Ovary (tissue), 7 donors: ENCODE measurements at regions not wholly inside any gene's neighbourhood (a gene's known extent, or its start where the extent isn't known, plus 50 kb on each side); places are given as distances from the start of the nearest gene placed in this dataset.

Experiments used
- DNase-seq, 5 donors: peaks; one replicate each; pipeline ENCODE4 v3.0.0-alpha.2; 2019 to 2020
- H3K27ac ChIP-seq, 2 donors: fragments of 200-600 bp; one replicate each; pipeline versions ENCODE4 v1.5.1 to v1.8.0; 2019 to 2022
- H3K27me3 ChIP-seq: fragments of 200-600 bp; one replicate; pipeline ENCODE4 v1.8.0; 2022
- H3K36me3 ChIP-seq: fragments of 200-600 bp; sonication (generic); one replicate; pipeline ENCODE4 v1.5.1; 2019
- H3K4me1 ChIP-seq: one replicate; pipeline ENCODE4 v1.8.1; 2013; ENCODE audit warnings: mild to moderate bottlenecking, moderate library complexity; ENCODE audit not compliant: insufficient read depth
- H3K4me3 ChIP-seq: fragments of 200-600 bp; sonication (generic); one replicate; pipeline ENCODE4 v1.5.1; 2017
- H3K9me3 ChIP-seq, 2 donors: fragments of 200-600 bp in 1 of 2; sonication (generic) in 1 of 2; one replicate each; pipeline versions ENCODE4 v1.5.1 to v1.8.1; 2013 to 2019; ENCODE audit warnings: mild to moderate bottlenecking in 1 of 2, moderate library complexity in 1 of 2
- EP300 ChIP-seq: sonication (generic); formaldehyde crosslinking; IDR thresholded peaks from one replicate; pipeline ENCODE4 v1.6.1; 2017; ENCODE audit warnings: antibody characterized with exemption
- POLR2A ChIP-seq: fragments of 450-650 bp; IDR thresholded peaks from one replicate; pipeline ENCODE4 v1.6.1; 2017; ENCODE audit warnings: antibody characterized with exemption, mild to moderate bottlenecking, moderate library complexity
- WGBS, 3 donors: extraction: QIAGEN DNeasy Blood & Tissue Kit in 1 of 3; methylation state at CpG; one replicate each; pipeline versions ENCODE4 v1.1.5 to v1.1.7; 2013 to 2017; 5-methylcytosine and 5-hydroxymethylcytosine counted together
- intact Hi-C, 4 donors: fragments of 100-400 bp; cut with DNase I; formaldehyde crosslinking; loops; one replicate each; pipeline versions ENCODE4 v1.11.0 to v1.15.1; 2022 to 2023
- TF ChIP-seq, protein P1 (sequence below), 3 donors: fragments of 450-650 bp in 2 of 3; fragments of 200-600 bp in 1 of 3; IDR thresholded peaks; one replicate each; pipeline versions ENCODE4 v1.5.1 to v1.8.0; 2016 to 2022; ENCODE audit warnings: antibody characterized with exemption in 3 of 3, mild to moderate bottlenecking in 1 of 3
- donor health status: DM: no; HTN: no; CAD: no; lungs with moderate emphysema.
- donor health status: DM: no; HTN: no; CAD: no.
- donor health status: Bipolar disorder and iron deficiency.
- donor health status: DM: no; HTN: no; CAD: no.
- donor health status: DM: yes; HTN: yes; CAD: no.

DNA sequence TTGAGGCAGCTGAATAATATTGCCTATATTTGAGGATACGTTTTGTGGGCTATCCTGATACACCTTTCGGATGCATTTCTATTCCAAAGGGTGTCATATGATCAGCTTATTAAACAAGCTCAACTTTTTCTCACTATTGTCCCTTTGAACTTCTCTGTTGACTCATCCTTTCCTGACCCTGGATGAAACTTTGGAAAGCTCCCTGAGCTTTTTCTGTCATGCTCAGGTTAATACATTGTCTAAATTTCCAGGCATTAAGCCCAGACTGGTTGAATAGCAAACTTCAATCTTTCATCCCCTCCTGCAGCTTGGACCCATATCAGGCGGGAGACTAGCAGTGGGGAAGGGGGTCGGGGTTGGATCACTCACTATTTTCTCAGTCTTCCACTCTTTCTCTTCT, 104.9 kb upstream of the PTPN3 start:
- WGBS, 3 donors = 42 to 59% (median 47%) methylated on average over 4 of the region's 4 CpGs
- Histone ChIP-seq H3K27ac (no peak overlapping the region), H3K9me3 (no peaks in the 10 kb centered on the region), H3K4me3 (no peak overlapping the region), H3K27me3 (no peaks in the 10 kb centered on the region), H3K36me3 (no peaks in the 10 kb centered on the region), H3K4me1 (no peaks in the 10 kb centered on the region)
- TF ChIP-seq EP300 = no peak
- no peak for TF ChIP-seq POLR2A
- TF ChIP-seq, protein P1, sequence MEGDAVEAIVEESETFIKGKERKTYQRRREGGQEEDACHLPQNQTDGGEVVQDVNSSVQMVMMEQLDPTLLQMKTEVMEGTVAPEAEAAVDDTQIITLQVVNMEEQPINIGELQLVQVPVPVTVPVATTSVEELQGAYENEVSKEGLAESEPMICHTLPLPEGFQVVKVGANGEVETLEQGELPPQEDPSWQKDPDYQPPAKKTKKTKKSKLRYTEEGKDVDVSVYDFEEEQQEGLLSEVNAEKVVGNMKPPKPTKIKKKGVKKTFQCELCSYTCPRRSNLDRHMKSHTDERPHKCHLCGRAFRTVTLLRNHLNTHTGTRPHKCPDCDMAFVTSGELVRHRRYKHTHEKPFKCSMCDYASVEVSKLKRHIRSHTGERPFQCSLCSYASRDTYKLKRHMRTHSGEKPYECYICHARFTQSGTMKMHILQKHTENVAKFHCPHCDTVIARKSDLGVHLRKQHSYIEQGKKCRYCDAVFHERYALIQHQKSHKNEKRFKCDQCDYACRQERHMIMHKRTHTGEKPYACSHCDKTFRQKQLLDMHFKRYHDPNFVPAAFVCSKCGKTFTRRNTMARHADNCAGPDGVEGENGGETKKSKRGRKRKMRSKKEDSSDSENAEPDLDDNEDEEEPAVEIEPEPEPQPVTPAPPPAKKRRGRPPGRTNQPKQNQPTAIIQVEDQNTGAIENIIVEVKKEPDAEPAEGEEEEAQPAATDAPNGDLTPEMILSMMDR (IDR thresholded peaks at IDR 0.05) = no peak
- DNase-seq = no peak
- intact Hi-C loops = no loop called here

DNA sequence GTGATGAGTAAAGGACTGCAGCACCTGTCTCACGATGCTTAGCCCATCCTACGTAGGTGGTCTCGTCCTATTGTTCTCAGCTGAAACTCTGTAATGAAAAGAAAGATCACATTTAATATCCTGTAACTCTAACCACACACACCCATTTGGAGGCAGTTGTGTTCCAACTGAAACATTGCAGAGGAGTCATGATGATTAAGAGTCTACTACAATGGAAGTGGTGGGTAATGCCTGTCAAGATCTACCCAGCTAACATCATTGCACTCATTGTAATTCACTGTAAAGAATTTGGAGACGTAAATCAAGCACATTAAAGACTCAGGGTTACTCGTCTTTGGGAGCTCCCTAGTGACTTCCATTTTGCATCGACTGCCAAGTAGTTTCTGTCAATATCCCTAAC, 106.0 kb upstream of the PTPN3 start:
- H3K4me3 ChIP-seq = no peak overlapping the region
- H3K4me1 ChIP-seq = no peaks in the 10 kb centered on the region
- no peak for DNase-seq
- no peaks in the 10 kb centered on the region for H3K27me3 ChIP-seq
- H3K9me3 ChIP-seq = no peaks in the 10 kb centered on the region
- 70 to 79% (median 78%) methylated on average over 6 of the region's 6 CpGs for WGBS, 3 donors
- intact Hi-C loops = no loop called here
- no peak for TF ChIP-seq POLR2A
- TF ChIP-seq EP300 = no peak
- TF ChIP-seq, protein P1 (IDR thresholded peaks at IDR 0.05) = no peak
- no peak overlapping the region for H3K27ac ChIP-seq
- H3K36me3 ChIP-seq = no peaks in the 10 kb centered on the region

DNA sequence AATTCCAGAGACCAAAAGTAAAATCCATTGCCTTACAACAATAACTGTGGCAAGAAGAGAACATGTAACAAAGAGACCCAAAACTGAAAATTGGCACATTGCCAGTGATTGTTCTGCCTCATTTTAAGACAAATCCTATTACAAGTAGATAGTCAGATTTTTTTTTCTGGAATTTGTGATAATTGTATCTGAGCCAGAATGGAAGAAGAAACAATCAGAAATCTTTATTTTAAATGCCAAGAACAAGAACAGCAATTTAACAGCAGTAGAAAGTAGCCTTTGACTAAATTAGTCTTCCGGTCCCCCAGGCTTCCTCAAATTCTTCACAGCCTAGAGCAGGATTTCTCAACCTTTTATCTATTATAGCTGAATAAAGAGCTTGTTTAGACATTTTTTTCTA, 106.7 kb upstream of the PTPN3 start:
- WGBS, 3 donors = 56 to 77% (median 73%) methylated on average over 1 of the region's 1 CpG
- no peaks in the 10 kb centered on the region for H3K27me3 ChIP-seq
- H3K4me1 ChIP-seq = no peaks in the 10 kb centered on the region
- intact Hi-C loops = no loop called here
- no peak overlapping the region for H3K27ac ChIP-seq
- H3K9me3 ChIP-seq = no peaks in the 10 kb centered on the region
- no peak for DNase-seq
- no peaks in the 10 kb centered on the region for H3K36me3 ChIP-seq
- TF ChIP-seq POLR2A (no peak), EP300 (no peak)
- TF ChIP-seq, protein P1 (IDR thresholded peaks at IDR 0.05) = no peak
- no peak overlapping the region for H3K4me3 ChIP-seq

DNA sequence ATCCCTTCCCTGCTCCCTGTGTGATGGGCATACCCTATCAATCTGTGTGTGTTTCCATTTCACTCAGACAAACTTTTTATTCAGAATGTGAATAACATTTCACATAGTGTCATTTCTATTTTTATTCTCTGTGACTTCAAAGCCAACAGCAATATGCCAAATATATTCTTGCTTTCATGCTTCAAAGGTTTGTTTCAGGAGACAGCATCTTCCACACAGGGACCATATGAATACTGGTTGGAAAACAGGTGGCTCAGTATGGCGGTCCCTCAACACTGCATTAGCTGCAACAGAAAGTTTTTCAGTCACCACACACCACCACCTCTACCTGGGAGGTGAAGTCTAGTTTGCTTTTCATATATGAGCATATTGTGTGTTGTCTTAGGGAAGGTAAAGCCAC, 111.0 kb upstream of the PTPN3 start:
- Histone ChIP-seq H3K27me3 (no peaks in the 10 kb centered on the region), H3K4me1 (no peaks in the 10 kb centered on the region), H3K36me3 (no peaks in the 10 kb centered on the region), H3K27ac (no peak overlapping the region), H3K4me3 (no peak overlapping the region), H3K9me3 (no peaks in the 10 kb centered on the region)
- DNase-seq = no peak
- no peak for TF ChIP-seq EP300
- no peak for TF ChIP-seq POLR2A
- TF ChIP-seq, protein P1 (IDR thresholded peaks at IDR 0.05) = no peak
- intact Hi-C loops = no loop called here
- WGBS, 3 donors = 83 to 97% (median 91%) methylated on average over 1 of the region's 1 CpG
